T1000 (cell line): ENCODE measurements at regions not wholly inside any gene's neighbourhood (a gene's known extent, or its start where the extent isn't known, plus 50 kb on each side); places are given as distances from the start of the nearest gene placed in this dataset.

Experiments used
- DNase-seq: peaks from one replicate; lab custom pipeline; 2025; ENCODE audit warnings: mixed read lengths; lab: John Stamatoyannopoulos, UW

DNA sequence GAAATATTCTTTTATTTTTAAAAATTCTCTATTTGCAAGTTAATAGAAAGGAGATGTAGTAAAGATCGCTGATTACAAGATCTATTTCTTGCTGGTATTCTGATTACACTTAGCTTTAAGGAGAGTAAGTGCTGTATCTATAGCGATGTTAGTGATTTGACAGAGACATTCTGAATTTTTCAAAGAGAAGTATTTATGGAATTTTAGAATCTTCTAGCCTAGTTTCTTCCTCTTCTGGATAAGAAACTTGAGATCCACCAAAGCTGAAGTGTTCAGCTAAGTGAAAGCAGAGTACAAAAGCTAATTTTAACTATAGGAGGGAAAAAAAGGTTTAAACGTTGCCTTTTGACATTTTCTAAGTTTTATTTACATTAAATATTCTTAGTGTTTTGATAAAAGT is 72.1 kb upstream of the RARB start:
- no peak for DNase-seq

DNA sequence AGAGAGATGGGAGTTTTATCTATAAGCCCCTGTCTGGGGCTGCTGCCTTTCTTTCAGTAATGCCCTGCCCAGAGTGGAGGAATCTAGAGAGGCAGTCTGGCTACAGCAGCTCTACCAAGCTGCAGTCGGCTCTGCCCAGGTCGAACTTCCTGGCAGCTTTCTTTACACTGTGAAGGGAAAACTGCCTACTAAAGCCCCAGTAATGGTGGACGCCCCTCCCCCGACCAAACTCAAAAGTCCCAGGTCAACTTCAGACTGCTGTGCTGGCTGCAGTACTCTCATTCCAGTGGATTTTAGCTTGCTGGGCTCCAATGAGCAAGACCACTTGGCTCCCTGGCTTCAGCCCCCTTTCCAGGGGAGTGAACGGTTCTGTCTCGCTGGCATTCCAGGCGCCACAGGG is 65.9 kb upstream of the RARB start:
- no peak for DNase-seq

DNA sequence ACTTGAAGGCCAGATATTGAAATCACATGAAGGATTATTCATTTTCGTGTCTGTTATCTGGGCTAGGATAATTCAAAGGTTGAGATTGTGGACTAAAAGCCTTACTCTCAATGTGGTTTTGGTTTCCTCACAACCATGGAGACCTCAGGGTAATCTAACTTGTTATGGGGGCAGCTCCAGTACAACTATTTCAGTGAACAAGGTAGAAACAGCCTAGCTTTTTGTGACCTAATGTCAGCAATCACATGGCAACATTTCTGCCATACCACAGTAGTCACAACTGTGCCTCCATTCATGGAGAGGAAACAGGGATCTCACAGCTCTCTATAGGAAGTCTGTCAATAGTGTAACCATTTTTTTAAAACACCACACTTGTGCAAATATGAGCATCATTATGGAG is 62.4 kb upstream of the RARB start:
- DNase-seq, result no peak

DNA sequence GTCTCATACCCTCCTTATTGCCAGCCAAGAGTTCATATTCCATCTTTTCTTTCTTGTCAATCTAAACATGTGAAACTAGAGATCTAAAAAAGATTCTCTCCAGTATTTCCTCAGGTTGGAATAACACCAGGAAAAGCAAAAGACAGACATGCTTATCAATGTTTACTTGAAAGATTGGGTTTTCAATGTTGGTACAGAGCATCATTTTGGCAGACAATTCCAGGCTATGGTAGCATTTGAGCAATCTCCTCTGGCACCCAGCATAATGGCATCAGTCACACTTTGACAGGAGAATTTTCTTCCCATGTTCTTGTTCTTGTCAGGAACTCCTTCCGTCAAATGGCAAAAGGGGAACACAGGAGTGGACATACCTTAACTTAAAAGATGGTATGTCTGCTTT is 61.0 kb upstream of the RARB start:
- DNase-seq, result no peak

DNA sequence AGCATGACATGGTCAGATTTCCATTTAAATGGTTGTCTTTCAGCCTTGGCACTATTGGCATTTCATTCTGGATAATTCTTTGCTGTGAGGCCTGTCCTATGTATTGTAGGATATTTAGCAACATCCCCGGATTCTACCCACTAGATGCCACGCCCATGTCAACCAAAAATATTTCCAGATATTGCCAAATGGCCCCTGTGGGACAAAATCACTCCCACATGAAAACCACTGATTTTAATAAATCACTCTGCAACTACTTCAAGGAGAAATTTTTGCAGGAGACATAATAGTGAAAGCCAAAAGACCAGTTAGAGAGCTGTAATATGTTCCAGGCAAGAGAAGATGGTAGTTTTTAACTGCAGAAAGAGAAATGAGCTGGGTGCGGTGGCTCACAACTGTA is 55.9 kb upstream of the RARB start:
- no peak for DNase-seq

DNA sequence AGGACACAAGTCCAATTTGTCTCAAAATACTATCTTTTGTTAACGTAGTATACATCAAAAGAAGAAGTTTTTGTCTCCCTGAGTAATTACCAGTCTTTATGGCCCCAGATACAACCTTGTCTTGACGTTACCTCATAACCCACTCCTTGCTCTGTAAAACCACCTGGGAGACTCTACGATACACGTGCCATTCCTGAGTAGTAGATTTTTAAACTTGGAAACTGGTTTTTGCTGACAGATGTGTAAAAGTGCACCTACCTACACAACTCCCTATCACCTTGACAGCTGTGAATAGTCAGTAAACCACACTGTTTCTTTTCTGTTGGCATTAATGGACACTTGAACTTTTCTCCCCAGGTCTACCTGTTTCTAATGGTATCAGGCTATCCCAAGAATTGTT is 51.7 kb upstream of the RARB start:
- no peak for DNase-seq

DNA sequence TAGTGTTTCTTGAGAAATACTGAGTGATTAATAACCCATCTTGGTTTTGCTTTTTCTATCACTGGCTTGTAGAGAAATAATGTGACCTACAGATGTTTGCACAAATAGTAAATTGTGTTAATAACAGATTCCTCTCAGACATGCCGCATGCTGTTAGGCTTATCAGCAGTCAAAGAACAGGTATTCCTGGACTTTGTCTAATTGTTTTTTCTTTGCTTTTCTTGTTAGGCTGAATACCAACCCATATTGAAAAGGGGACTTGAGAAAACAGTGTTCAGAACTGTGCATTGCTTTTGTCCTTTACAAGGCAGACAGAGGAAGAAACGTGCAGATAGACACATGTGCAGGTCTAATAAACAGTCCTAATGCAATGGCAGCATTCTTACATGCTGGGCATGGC is 51.0 kb upstream of the RARB start:
- no peak for DNase-seq
